GM18868 (cell line): ENCODE measurements at regions not wholly inside any gene's neighbourhood (a gene's known extent, or its start where the extent isn't known, plus 50 kb on each side); places are given as distances from the start of the nearest gene placed in this dataset.

ENCODE experiments used
- ATAC-seq: cut with Tn5 transposase; IDR thresholded peaks from one replicate; pipeline ENCODE4 v1.9.1; 2021; ENCODE audit warnings: mild to moderate bottlenecking, moderate library complexity; ENCODE audit not compliant: unreplicated experiment

GRCh38 chr1:72848997-72849396, 566.7 kb upstream of the NEGR1 start:
- ATAC-seq, result no peak

DNA sequence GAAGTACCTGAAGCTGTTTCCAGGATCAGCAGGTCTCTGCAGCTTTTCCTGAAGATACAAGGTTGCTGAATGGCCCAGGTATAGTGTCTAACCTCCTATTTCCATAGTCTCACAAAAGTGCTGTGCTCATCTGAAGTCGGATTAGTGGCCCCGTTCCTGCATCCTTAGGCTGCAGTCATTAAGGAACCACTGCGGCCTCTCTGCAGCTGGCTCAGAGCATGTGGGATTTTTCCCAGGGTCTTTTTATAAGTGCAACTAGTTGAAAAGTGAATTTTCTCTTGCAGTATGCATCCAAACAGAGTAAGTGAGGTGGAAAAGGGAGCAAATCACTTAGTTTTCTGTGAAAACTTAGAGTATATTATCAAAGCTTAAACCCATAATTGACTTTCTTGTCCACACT, 565.3 kb upstream of the NEGR1 start:
- no peak for ATAC-seq

DNA sequence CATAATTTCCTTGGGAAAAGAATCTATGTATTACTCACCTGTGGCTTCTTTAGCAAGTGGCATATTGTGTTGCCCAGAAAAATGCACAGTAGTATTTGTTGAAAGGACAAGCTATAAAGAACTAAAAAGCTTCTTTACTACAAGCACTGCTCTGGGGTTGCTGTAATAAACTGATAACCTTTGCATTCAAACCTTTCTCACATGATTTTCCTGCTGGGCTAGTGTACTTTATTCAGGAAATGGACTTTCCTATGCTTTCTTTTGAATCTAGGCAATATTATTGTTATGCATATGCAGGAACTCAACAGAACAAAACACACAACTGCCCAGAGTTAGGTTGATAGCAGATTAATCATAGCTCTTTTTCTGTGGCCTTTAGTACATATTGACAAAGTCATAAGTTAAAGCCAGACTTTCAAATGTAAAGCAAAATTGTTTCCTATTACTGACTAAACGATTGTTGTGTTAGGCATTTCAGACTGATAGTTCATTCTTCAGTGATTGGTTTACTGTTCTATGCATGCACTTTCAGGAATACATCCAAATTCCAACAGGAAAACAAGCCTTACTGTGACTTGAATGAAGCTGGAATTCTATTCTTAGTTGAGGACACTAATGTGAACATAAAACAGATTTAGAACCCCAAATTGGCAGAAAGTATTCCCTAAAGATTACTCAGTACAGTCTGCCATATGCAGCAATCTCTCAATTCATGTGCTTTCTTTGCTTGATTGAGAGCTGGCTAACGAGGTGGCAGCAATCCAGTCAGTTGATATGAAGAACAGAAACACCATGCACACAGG, 564.3 kb upstream of the NEGR1 start:
- ATAC-seq, result no peak

- no peak for ATAC-seq
Observed at GRCh38 chr1:72845981-72846380, 563.6 kb upstream of the NEGR1 start.

- no peak for ATAC-seq
Observed at GRCh38 chr1:72845381-72845780, 563.0 kb upstream of the NEGR1 start.

DNA sequence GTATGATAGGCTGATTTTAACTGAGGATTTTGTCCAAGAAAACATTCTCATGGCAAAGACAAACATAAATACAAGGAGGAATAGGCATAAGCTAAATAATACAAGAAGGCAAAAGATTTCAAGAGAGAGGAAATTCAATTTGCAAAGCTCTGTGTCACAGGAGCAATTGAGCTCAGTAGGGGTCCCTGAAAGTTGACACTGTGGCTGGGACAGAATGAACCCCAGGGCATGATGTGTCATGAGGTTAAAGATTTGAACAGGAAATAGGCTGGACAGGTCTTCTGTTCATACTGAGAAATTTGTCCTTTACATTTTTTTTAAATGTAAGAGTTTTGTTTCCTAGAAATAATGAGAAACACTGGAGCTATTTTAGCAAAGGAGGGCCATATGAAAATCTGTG, 555.4 kb upstream of the NEGR1 start:
- ATAC-seq, result no peak

DNA sequence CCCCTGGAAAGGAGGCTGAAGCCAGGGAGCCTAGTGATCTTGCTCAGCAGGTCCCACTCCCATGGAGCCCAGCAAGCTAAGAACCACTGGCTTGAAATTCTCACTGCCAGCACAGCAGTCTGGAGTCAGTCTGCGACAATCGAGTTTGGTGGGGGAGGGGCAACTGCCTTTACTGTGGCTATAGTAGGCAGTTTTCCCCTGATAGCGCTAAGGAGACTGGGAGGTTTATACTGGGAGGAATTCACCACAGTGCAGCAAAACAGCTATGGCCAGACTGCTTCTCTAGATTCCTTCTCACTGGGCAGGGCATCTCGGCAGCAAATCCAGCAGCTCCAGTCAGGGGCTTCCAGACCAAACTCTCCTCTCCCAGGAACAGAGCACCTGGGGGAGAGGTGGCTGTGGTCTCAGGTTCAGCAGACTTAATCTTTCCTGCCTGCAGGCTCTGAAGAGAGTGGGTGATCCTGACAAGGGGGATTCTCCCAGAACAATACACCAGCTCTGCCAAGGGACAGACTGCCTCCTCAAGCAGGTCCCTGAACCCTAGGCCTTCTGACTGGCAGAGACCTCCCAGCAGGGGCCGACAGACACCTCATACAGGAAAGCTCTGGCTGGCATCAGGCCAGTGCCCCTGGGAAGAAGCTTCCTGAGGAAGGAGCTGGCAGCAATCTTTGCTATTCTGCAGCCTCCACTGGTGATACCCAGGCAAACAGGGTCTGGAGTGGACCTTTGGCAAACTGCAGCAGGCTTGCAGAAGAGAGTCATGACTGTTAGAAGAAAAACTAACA, 548.5 kb upstream of the NEGR1 start:
- ATAC-seq, result no peak

DNA sequence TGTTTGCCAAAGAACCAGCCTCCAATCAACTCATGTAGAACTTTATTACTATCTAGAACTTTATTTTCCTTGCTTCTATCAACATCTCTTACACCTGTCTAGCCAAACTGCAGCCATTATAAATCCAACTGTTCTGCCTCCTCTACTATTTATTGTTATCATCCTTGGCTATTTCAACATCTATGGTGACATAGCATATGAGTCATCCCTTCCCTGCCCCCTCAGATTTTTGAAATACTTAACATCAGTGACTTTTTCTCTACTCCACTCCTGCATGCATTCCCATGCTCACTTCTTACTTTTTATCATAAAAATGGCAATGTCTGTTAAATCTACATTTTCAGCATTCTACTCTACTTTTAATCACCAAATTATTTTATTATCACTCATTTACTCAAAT, 544.9 kb upstream of the NEGR1 start:
- ATAC-seq, result no peak

GRCh38 chr1:72804541-72804940, 522.2 kb upstream of the NEGR1 start:
- no peak for ATAC-seq

GRCh38 chr1:72781038-72781437, 498.7 kb upstream of the NEGR1 start:
- no peak for ATAC-seq

- no peak for ATAC-seq
Observed at GRCh38 chr1:72780212-72780611, 497.9 kb upstream of the NEGR1 start.

GRCh38 chr1:72777918-72778317, 495.6 kb upstream of the NEGR1 start:
- ATAC-seq, result no peak

DNA sequence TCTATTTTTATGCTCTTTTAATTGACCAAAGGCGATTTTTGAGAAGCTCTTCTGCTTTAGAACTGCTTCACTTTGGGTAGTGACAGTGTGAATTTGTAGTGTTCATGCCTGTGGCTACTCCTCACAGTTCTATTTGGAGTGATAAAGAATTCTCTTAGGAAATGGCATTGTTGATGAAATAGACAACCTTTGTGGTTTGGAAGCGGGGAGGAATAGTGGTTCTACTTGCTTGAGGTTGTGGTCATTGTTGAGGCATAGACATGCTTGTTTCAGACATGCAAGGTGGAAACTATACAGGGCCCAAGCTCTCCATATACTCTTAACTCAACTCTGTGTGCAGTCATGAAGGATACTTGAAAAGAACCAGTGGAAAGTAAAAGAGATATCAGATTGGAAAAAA, 481.1 kb upstream of the NEGR1 start:
- ATAC-seq, result no peak

- ATAC-seq, result no peak
Observed at GRCh38 chr1:72759486-72759885, 477.1 kb upstream of the NEGR1 start.

DNA sequence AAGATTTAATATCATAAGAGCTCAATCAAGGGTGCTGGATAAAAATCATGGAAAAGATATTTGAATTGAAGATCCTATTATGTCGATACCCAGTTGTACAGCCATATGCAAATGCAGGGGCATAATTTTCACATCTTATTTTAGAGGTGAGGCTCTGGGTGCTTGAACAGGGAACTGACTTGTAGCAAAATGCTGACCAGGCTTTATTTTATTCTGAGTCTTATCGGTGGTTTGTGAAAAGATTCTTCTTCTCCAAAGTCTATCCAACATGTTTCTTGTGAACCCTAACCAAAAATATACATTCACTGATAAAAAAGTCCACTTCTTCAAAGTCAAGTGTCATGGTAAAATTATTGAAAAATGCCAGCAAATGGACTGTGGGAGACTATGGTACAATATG, 475.5 kb upstream of the NEGR1 start:
- ATAC-seq, result no peak

DNA sequence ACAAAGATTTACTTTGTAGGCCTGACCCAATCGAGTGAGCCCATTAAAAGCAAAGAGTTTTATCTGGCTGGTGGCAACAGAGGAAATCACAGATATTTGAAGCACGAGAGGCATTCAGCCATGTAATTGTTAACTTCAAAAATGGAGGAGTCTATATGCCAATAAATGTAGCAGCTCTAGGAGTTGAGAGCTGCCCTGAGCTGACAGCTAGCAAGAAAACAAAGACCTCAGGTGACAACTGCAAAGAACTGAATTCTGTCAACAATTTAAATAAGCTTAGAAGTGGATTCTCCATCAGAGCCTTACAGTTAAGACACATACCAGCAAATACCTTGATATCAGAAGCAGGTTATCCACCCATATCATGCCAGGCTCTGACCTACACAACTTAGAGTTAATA, 463.1 kb upstream of the NEGR1 start:
- no peak for ATAC-seq

DNA sequence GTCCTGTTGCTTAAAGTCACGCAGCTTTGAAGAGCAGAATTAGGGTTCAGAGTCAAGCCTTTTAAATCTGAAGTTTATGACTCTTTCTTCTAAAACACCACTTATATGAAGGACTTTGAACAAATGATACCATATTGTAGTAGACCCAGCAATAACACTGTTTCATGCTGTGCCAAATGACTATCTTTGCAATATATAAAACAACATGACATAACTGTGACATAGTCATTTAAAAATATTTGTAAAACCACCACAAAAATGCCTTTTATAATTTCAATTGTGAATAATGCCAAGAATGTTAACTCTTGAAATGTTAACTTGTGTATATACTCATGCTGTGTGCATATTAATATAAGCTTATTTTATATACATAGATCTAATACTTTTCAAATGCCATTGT, 452.1 kb upstream of the NEGR1 start:
- no peak for ATAC-seq

DNA sequence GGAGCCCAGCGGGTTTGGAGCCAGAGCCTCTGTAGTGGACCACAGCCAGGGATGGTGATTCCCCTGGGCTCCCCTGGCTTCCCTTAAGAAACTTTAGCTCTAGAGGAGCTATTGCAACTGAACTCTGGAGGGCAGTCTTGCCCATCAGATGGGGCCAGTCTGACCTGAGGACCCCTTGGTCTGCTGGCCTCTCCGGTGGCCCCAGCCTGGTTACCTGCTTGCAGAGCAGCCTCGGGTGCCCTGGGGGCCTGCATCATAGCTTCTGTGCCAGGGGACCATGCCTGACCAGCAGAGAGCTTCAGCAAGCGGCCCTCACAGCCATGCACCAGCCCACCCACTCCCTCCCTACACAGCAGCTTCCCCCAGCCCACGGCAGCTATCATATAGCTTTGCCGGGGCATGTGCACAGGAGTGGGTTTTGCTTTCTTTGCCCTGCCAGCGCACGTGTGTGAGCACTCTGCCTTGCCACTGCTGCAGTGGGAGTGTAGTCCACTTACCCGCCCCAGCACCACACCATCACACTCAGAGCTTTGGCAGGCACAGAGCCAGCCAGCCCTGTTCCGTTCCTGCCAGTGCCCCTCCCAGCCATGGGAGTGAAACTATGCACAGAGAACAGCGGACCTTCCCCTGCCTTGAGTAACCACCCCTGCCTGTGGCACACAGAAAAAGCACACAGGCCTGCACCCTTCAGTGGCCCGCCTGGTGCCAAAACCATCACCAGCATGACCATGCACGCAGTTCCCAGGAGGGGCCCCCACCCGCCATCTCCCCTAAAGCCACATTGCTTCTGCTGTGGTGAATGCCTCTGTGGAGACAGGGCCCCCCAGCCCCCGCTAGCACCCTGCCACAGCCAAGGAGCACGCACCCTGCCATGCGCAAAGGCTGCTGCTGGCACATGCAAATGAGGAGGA, 442.9 kb upstream of the NEGR1 start:
- no peak for ATAC-seq

DNA sequence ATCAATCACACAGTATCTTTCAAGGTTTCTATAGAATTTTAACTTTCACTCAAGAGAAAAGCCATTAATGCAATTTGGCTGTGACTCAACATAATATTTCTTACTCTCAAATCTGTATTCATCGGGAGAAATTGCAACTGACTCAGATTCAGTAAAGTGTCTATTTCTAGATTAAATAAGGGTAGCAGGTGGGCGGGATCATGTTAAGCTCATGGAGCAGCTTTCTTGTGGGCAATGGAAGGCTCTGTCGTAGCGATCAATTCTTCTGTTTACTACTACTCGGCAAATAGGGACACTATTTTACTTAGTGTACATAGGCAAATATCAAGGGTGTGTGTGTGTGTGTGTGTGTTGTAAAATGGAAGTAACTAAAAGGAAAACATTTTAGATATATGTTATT, 423.6 kb upstream of the NEGR1 start:
- ATAC-seq, result no peak

- no peak for ATAC-seq
Observed at GRCh38 chr1:72704841-72705477, 422.6 kb upstream of the NEGR1 start.

DNA sequence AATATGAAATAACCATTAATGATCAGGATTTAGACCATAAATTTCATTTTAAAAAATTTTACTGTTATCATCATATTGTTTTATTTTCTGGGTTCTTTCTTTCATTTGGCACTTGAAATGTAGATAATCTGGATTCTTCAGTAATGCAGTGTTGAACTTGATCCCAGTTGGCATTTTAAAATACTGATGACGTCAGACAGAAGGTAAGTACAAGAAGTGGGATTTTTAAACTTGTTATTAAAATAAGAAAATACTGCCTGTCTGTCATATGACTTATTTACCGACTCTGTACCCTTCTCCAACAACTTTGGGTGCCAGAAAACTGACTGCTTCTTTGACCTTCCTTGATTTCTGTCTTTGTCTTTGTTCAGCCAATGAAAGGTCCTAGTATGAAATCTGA, 415.1 kb upstream of the NEGR1 start:
- no peak for ATAC-seq
